Activated CD8-positive, alpha-beta memory T cell treated with anti-CD3 and anti-CD28 coated beads, Interleukin-2, amount 10 ng/mL, durations not matched to agents 7 days and 5 days (primary cell): ENCODE measurements at regions not wholly inside any gene's neighbourhood (a gene's known extent, or its start where the extent isn't known, plus 50 kb on each side); places are given as distances from the start of the nearest gene placed in this dataset.

ENCODE experiments used
- ATAC-seq: fragments of 150-1000 bp; cut with Tn5 transposase; one replicate; pipeline ENCODE4 v1.10.0; 2021; ENCODE audit warnings: moderate library complexity
- CTCF ChIA-PET: fragments of 350-600 bp; sonication (Branson Sonifier 250); formaldehyde crosslinking; loops from one replicate; lab custom pipeline; 2021; ENCODE audit warnings: antibody characterized with exemption; lab: Charles Lee
- DNase-seq: peaks from one replicate; pipeline ENCODE4 v3.0.0-alpha.2; 2020
- H3K27ac Mint-ChIP-seq: one replicate; pipeline ENCODE4 v1.8.0; 2021; ENCODE audit warnings: mild to moderate bottlenecking, mixed read lengths
- H3K27me3 Mint-ChIP-seq: one replicate; pipeline ENCODE4 v1.8.0; 2021; ENCODE audit warnings: mixed read lengths
- H3K36me3 Mint-ChIP-seq: one replicate; pipeline ENCODE4 v1.8.0; 2021; ENCODE audit warnings: mild to moderate bottlenecking, mixed read lengths
- H3K4me1 Mint-ChIP-seq: one replicate; pipeline ENCODE4 v1.8.0; 2021; ENCODE audit warnings: mixed read lengths
- H3K4me3 Mint-ChIP-seq: one replicate; pipeline ENCODE4 v1.8.0; 2021; ENCODE audit warnings: mild to moderate bottlenecking, moderate library complexity, mixed read lengths
- H3K9me3 Mint-ChIP-seq: one replicate; pipeline ENCODE4 v1.8.0; 2022; ENCODE audit warnings: low read depth, mixed read lengths

GRCh38 chr7:45252857-45253256, 95.3 kb downstream of the RAMP3 start:
- Mint-ChIP-seq H3K36me3 (no peaks in the 10 kb centered on the region), H3K27ac (no peak overlapping the region), H3K9me3 (no peaks in the 10 kb centered on the region), H3K27me3 (peaks cover 31% of the 10 kb centered on the region), H3K4me1 (no peaks in the 10 kb centered on the region), H3K4me3 (no peak overlapping the region)
- CTCF ChIA-PET: no interaction called here
- no peak for ATAC-seq
- no peak for DNase-seq

DNA sequence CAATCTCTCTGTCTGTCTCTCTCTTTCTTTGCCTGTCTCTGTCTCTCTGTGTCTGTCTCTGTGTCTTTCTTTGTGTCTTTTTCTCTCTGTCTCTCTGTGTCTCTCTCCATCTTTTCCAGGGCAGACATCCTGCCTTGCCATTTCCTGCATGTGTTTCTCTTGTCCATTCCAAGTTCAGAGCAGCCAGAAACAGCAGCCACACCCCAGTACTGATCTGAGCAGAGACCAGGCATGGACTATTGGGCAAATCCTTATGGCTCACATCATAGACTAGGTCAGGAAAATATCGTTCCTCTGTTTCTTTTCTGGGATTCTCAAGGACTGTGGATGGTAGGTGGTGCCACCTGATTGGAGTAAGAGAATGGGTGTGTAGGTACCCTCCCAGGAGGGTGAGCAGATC, 95.8 kb downstream of the RAMP3 start:
- Mint-ChIP-seq H3K27me3 (peaks cover 30% of the 10 kb centered on the region), H3K4me1 (no peaks in the 10 kb centered on the region), H3K27ac (no peak overlapping the region), H3K36me3 (no peaks in the 10 kb centered on the region), H3K9me3 (no peaks in the 10 kb centered on the region), H3K4me3 (no peak overlapping the region)
- ATAC-seq (no peak), DNase-seq (no peak)
- CTCF ChIA-PET: no interaction called here

DNA sequence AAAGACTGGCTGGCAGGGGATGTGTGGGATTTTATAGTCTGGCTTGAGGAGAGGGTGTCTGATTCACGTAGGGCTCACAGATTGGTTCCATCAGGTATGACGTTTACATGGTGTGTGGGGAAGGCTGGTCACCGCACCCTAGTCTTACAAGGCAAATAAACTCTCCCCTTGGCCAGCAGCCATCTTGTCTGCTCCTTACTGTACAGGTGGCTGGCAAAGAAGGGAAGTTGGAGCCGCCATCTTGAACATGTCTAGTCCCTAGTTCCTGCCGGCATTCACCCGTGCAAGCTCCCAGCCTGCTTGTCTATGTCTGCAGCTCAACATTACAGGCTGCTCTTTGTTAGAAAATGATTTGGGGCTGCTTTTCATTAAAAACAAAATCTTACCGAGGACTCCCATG, 97.6 kb downstream of the RAMP3 start:
- DNase-seq (no peak), ATAC-seq (no peak)
- no peaks in the 10 kb centered on the region for H3K9me3 Mint-ChIP-seq
- peaks cover 2% of the 10 kb centered on the region for H3K4me1 Mint-ChIP-seq
- H3K36me3 Mint-ChIP-seq: no peaks in the 10 kb centered on the region
- no peak overlapping the region for H3K27ac Mint-ChIP-seq
- H3K4me3 Mint-ChIP-seq: no peak overlapping the region
- CTCF ChIA-PET: no interaction called here
- peaks cover 23% of the 10 kb centered on the region for H3K27me3 Mint-ChIP-seq

GRCh38 chr7:45256309-45256708, 98.7 kb downstream of the RAMP3 start:
- no peaks in the 10 kb centered on the region for H3K9me3 Mint-ChIP-seq
- no peak overlapping the region for H3K27ac Mint-ChIP-seq
- DNase-seq (no peak), ATAC-seq (no peak)
- H3K27me3 Mint-ChIP-seq: peaks cover 24% of the 10 kb centered on the region
- no peaks in the 10 kb centered on the region for H3K36me3 Mint-ChIP-seq
- H3K4me3 Mint-ChIP-seq: no peak overlapping the region
- peaks cover 2% of the 10 kb centered on the region for H3K4me1 Mint-ChIP-seq
- CTCF ChIA-PET: interaction anchor here (0.9 kb wide), 1 partner anchor 100 kb away, joined by 3 read pairs; no protein-coding TSS in a partner anchor

GRCh38 chr7:45256775-45257174, 99.2 kb downstream of the RAMP3 start:
- H3K4me1 Mint-ChIP-seq: peaks cover 2% of the 10 kb centered on the region
- no peak overlapping the region for H3K4me3 Mint-ChIP-seq
- no peak for ATAC-seq
- H3K27ac Mint-ChIP-seq: no peak overlapping the region
- CTCF ChIA-PET: interaction anchor here (0.9 kb wide), 1 partner anchor 100 kb away, joined by 3 read pairs; no protein-coding TSS in a partner anchor
- H3K27me3 Mint-ChIP-seq: peaks cover 24% of the 10 kb centered on the region
- H3K9me3 Mint-ChIP-seq: no peaks in the 10 kb centered on the region
- DNase-seq: no peak
- no peaks in the 10 kb centered on the region for H3K36me3 Mint-ChIP-seq

DNA sequence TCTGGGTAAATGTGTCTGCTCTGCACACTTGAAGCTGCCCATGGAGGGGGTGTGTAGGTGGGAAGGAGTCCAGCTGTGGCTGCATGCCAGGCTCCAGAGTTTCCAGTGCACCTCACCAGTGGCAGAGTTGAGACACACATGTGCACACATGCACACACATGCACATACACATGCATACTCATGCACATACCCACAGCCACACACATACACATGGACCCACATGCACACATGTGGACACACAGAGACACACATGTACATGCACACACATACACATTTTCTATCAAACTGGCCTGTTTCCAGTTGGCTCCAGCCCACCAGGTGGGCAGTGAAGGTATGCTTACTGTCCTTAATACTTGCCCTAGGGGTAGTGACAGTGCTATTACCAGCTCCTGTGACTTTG, 99.7 kb downstream of the RAMP3 start:
- Mint-ChIP-seq H3K36me3 (no peaks in the 10 kb centered on the region), H3K4me3 (no peak overlapping the region), H3K9me3 (no peaks in the 10 kb centered on the region), H3K27me3 (peaks cover 24% of the 10 kb centered on the region), H3K27ac (no peak overlapping the region), H3K4me1 (peaks cover 2% of the 10 kb centered on the region)
- no peak for ATAC-seq
- CTCF ChIA-PET: interaction anchor here (0.9 to 4.4 kb wide), 2 partner anchors 101 to 103 kb away, joined by 3 to 89 read pairs; partner anchors contain the start of gene RAMP3
- DNase-seq: no peak

GRCh38 chr7:45258533-45259226, 101.1 kb downstream of the RAMP3 start:
- no peak for DNase-seq
- no peaks in the 10 kb centered on the region for H3K9me3 Mint-ChIP-seq
- H3K36me3 Mint-ChIP-seq: no peaks in the 10 kb centered on the region
- CTCF ChIA-PET: interaction anchor here (1.0 to 4.4 kb wide), 7 partner anchors 8 to 141 kb away, joined by 3 to 89 read pairs (median 7); partner anchors contain the start of gene RAMP3
- H3K27me3 Mint-ChIP-seq: peaks cover 16% of the 10 kb centered on the region
- no peak for ATAC-seq
- no peak overlapping the region for H3K27ac Mint-ChIP-seq
- peaks cover 2% of the 10 kb centered on the region for H3K4me1 Mint-ChIP-seq
- no peak overlapping the region for H3K4me3 Mint-ChIP-seq

GRCh38 chr7:45259227-45259596, 101.6 kb downstream of the RAMP3 start:
- DNase-seq (no peak), ATAC-seq (no peak)
- peaks cover 2% of the 10 kb centered on the region for H3K4me1 Mint-ChIP-seq
- H3K4me3 Mint-ChIP-seq: no peak overlapping the region
- no peaks in the 10 kb centered on the region for H3K36me3 Mint-ChIP-seq
- CTCF ChIA-PET: interaction anchor here (0.6 to 4.4 kb wide), 11 partner anchors 9 to 105 kb away, joined by 3 to 89 read pairs (median 4); partner anchors contain the start of gene RAMP3
- peaks cover 17% of the 10 kb centered on the region for H3K27me3 Mint-ChIP-seq
- H3K9me3 Mint-ChIP-seq: no peaks in the 10 kb centered on the region
- H3K27ac Mint-ChIP-seq: no peak overlapping the region

DNA sequence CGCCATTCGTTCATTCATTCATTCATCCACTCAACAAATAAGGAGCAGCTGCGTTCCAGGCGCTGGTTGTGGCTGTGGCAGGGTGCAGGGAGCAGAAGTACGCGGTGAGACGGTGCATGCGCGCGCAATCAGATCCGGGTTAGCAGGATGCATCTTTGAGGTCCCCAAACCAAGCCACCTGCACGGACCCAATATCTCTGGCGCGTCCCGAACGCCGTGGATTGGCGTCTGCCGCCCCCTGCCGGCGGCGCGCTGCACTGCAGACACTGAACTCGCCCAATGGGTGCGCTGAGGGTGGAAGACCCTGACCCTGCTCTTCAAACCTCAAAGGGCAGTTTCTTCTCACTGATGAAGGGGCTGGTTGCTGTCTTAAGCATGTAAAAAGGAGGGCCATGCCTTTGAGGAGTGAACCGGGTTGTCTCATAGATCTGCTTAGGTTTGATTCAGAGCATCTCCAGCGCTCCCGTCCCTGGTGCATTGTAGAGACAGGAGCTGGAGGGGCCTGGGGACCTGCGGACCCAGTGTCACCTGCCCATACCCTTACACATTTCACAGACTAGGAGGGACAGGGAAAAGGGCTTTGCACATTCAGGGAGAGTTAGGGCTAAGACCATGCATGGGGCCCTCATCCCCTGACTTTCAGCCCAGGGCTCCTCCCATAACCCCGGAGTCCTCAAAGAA, 102.5 kb downstream of the RAMP3 start:
- H3K27me3 Mint-ChIP-seq: peaks cover 20% of the 10 kb centered on the region
- no peaks in the 10 kb centered on the region for H3K9me3 Mint-ChIP-seq
- no peak overlapping the region for H3K27ac Mint-ChIP-seq
- CTCF ChIA-PET: interaction anchor here (0.6 to 4.4 kb wide), 16 partner anchors 10 to 124 kb away, joined by 3 to 89 read pairs (median 4); partner anchors contain the start of gene RAMP3
- ATAC-seq (peak; percentile 87), DNase-seq (peak; percentile 77)
- H3K4me3 Mint-ChIP-seq: no peak overlapping the region
- peaks cover 2% of the 10 kb centered on the region for H3K4me1 Mint-ChIP-seq
- H3K36me3 Mint-ChIP-seq: no peaks in the 10 kb centered on the region

GRCh38 chr7:45267262-45267661, 109.7 kb downstream of the RAMP3 start:
- ATAC-seq: no peak
- CTCF ChIA-PET: no interaction called here
- no peak overlapping the region for H3K27ac Mint-ChIP-seq

GRCh38 chr7:45268013-45268412, 110.4 kb downstream of the RAMP3 start:
- CTCF ChIA-PET: no interaction called here
- no peaks in the 10 kb centered on the region for H3K9me3 Mint-ChIP-seq
- no peak overlapping the region for H3K27ac Mint-ChIP-seq

More at GRCh38 chr7:45267262-45267661, 109.7 kb downstream of the RAMP3 start:
- H3K36me3 Mint-ChIP-seq: no peaks in the 10 kb centered on the region
- no peaks in the 10 kb centered on the region for H3K4me1 Mint-ChIP-seq
- H3K27me3 Mint-ChIP-seq: peaks cover 35% of the 10 kb centered on the region
- H3K9me3 Mint-ChIP-seq: no peaks in the 10 kb centered on the region
- no peak for DNase-seq
- H3K4me3 Mint-ChIP-seq: no peak overlapping the region

DNA sequence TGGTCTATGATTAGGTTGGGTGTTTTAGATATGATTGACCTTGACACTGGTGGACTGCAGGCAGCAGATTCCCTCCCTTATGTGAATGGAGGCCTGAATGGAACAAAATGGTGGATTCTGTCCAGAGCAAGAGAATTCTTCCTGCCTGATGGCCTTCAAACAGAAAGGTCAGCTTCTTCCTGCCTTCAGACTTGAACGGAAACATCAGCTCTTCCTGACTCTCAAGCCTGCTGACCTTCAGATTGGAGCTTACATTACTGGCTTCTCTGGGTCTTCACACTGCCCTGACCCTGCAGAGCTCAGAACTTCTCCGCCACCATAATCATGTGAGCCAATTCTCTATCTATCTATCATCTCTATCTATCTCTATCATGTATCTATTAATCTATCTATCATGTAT, 111.6 kb downstream of the RAMP3 start:
- Mint-ChIP-seq H3K27ac (no peak overlapping the region), H3K4me1 (no peaks in the 10 kb centered on the region), H3K9me3 (no peaks in the 10 kb centered on the region), H3K27me3 (peaks cover 32% of the 10 kb centered on the region), H3K4me3 (no peak overlapping the region), H3K36me3 (no peaks in the 10 kb centered on the region)
- CTCF ChIA-PET: no interaction called here
- DNase-seq: no peak
- no peak for ATAC-seq

More at GRCh38 chr7:45268013-45268412, 110.4 kb downstream of the RAMP3 start:
- Mint-ChIP-seq H3K36me3 (no peaks in the 10 kb centered on the region), H3K4me3 (no peak overlapping the region), H3K4me1 (no peaks in the 10 kb centered on the region), H3K27me3 (peaks cover 33% of the 10 kb centered on the region)
- DNase-seq (no peak), ATAC-seq (no peak)

- CTCF ChIA-PET: interaction anchor here (1.0 kb wide), 1 partner anchor 18 kb away, joined by 3 read pairs; no protein-coding TSS in a partner anchor
- Mint-ChIP-seq H3K9me3 (no peaks in the 10 kb centered on the region), H3K36me3 (no peaks in the 10 kb centered on the region), H3K27ac (no peak overlapping the region), H3K4me1 (no peaks in the 10 kb centered on the region), H3K4me3 (no peak overlapping the region), H3K27me3 (peaks cover 55% of the 10 kb centered on the region)
- no peak for DNase-seq
- ATAC-seq: no peak
These were observed 121.3 kb downstream of the RAMP3 start for GRCh38 chr7:45278763-45279398.
